Endothelial cell (in vitro differentiated cells): ENCODE measurements at regions not wholly inside any gene's neighbourhood (a gene's known extent, or its start where the extent isn't known, plus 50 kb on each side); places are given as distances from the start of the nearest gene placed in this dataset.

ENCODE experiments used
- DNase-seq: peaks from one replicate; pipeline ENCODE4 v3.0.0; 2021; ENCODE audit warnings: low spot score
- H3K27ac Mint-ChIP-seq: one replicate; pipeline ENCODE4 v1.8.0; 2021; ENCODE audit warnings: mixed read lengths, inconsistent platforms; ENCODE audit not compliant: unreplicated experiment
- H3K27me3 Mint-ChIP-seq: one replicate; pipeline ENCODE4 v1.8.0; 2021; ENCODE audit warnings: mild to moderate bottlenecking, moderate library complexity, mixed read lengths, inconsistent platforms; ENCODE audit not compliant: unreplicated experiment
- H3K36me3 Mint-ChIP-seq: one replicate; pipeline ENCODE4 v1.8.0; 2021; ENCODE audit warnings: mild to moderate bottlenecking, low read depth, mixed read lengths, inconsistent platforms; ENCODE audit not compliant: unreplicated experiment
- H3K4me1 Mint-ChIP-seq: one replicate; pipeline ENCODE4 v1.8.0; 2021; ENCODE audit warnings: mild to moderate bottlenecking, mixed read lengths, inconsistent platforms; ENCODE audit not compliant: unreplicated experiment
- H3K4me3 Mint-ChIP-seq: one replicate; pipeline ENCODE4 v1.8.0; 2021; ENCODE audit warnings: mild to moderate bottlenecking, mixed read lengths, inconsistent platforms; ENCODE audit not compliant: unreplicated experiment
- H3K9me3 Mint-ChIP-seq: one replicate; pipeline ENCODE4 v1.8.0; 2021; ENCODE audit warnings: mixed read lengths, inconsistent platforms; ENCODE audit not compliant: unreplicated experiment
- CTCF ChIP-seq: fragments of 200-600 bp; sonication (generic); IDR thresholded peaks from one replicate; pipeline ENCODE4 v1.5.0; 2021; ENCODE audit warnings: antibody characterized with exemption; ENCODE audit not compliant: unreplicated experiment

- Mint-ChIP-seq H3K36me3 (no peaks in the 10 kb centered on the region), H3K9me3 (no peaks in the 10 kb centered on the region), H3K27me3 (no peaks in the 10 kb centered on the region), H3K4me1 (no peaks in the 10 kb centered on the region), H3K27ac (no peak overlapping the region), H3K4me3 (no peak overlapping the region)
- no peak for TF ChIP-seq CTCF
- DNase-seq = no peak
Measured at GRCh38 chr15:97729270-97729669, 231.2 kb upstream of the ARRDC4 start.

GRCh38 chr15:97730315-97730714 is 230.2 kb upstream of the ARRDC4 start:
- Mint-ChIP-seq H3K27me3 (no peaks in the 10 kb centered on the region), H3K4me3 (no peak overlapping the region), H3K27ac (no peak overlapping the region), H3K36me3 (no peaks in the 10 kb centered on the region), H3K9me3 (no peaks in the 10 kb centered on the region), H3K4me1 (no peaks in the 10 kb centered on the region)
- no peak for DNase-seq
- TF ChIP-seq CTCF = no peak

GRCh38 chr15:97731859-97732258 is 228.6 kb upstream of the ARRDC4 start:
- H3K9me3 Mint-ChIP-seq = no peaks in the 10 kb centered on the region
- no peaks in the 10 kb centered on the region for H3K4me1 Mint-ChIP-seq
- no peaks in the 10 kb centered on the region for H3K36me3 Mint-ChIP-seq
- no peak overlapping the region for H3K27ac Mint-ChIP-seq
- no peaks in the 10 kb centered on the region for H3K27me3 Mint-ChIP-seq
- TF ChIP-seq CTCF = no peak
- no peak for DNase-seq
- H3K4me3 Mint-ChIP-seq = no peak overlapping the region

- Mint-ChIP-seq H3K27me3 (no peaks in the 10 kb centered on the region), H3K4me1 (no peaks in the 10 kb centered on the region), H3K9me3 (no peaks in the 10 kb centered on the region), H3K36me3 (no peaks in the 10 kb centered on the region), H3K27ac (no peak overlapping the region), H3K4me3 (no peak overlapping the region)
- no peak for TF ChIP-seq CTCF
- DNase-seq = no peak
Measured at GRCh38 chr15:97733373-97733772, 227.1 kb upstream of the ARRDC4 start.

GRCh38 chr15:97736748-97737147 is 223.8 kb upstream of the ARRDC4 start:
- Mint-ChIP-seq H3K27me3 (peaks cover 1% of the 10 kb centered on the region), H3K4me1 (no peaks in the 10 kb centered on the region)

More at GRCh38 chr15:97736748-97737147, 223.8 kb upstream of the ARRDC4 start:
- no peaks in the 10 kb centered on the region for H3K9me3 Mint-ChIP-seq
- no peaks in the 10 kb centered on the region for H3K36me3 Mint-ChIP-seq
- no peak overlapping the region for H3K27ac Mint-ChIP-seq
- DNase-seq = no peak
- TF ChIP-seq CTCF = no peak
- no peak overlapping the region for H3K4me3 Mint-ChIP-seq
